ENCODE measurements at regions not wholly inside any gene's neighbourhood (a gene's known extent, or its start where the extent isn't known, plus 50 kb on each side); places are given as distances from the start of the nearest gene placed in this dataset.
A peak's percentile ranks its signal among the peaks of the same experiment; 100 is the strongest.

GRCh38 chr6:3561725-3562124 is 104.9 kb upstream of the SLC22A23 start:
- H3K36me3 ChIP-seq: no peaks in the 10 kb centered on the region
- ATAC-seq (ENCODE audit: insufficient number of reproducible peaks, low FRiP score, low read depth): no peak
- DNase-seq (ENCODE audit: low spot score): no peak
- H3K27me3 ChIP-seq (replicated peaks; ENCODE audit: insufficient read depth): no peaks in the 10 kb centered on the region
- no peak for TF ChIP-seq CTCF (IDR thresholded peaks at IDR 0.05)
- H3K27ac ChIP-seq: peak overlapping the region; percentile 14 to 78
- H3K4me3 ChIP-seq: no peak overlapping the region
- H3K4me1 ChIP-seq (ENCODE audit: control insufficient read depth in 1 of 2, low read depth in 2 of 2): peaks cover 0 to 30% of the 10 kb centered on the region in 2 donors
- H3K9me3 ChIP-seq: no peaks in the 10 kb centered on the region

GRCh38 chr6:3560211-3560610 is 103.4 kb upstream of the SLC22A23 start:
- Histone ChIP-seq H3K9me3 (no peaks in the 10 kb centered on the region), H3K27me3 (replicated peaks; ENCODE audit: insufficient read depth) (no peaks in the 10 kb centered on the region), H3K4me1 (ENCODE audit: control insufficient read depth in 1 of 2, low read depth in 2 of 2) (peaks cover 0 to 30% of the 10 kb centered on the region in 2 donors), H3K4me3 (no peak overlapping the region), H3K36me3 (no peaks in the 10 kb centered on the region), H3K27ac (no peak overlapping the region)
- no peak for ATAC-seq (ENCODE audit: insufficient number of reproducible peaks, low FRiP score, low read depth)
- no peak for TF ChIP-seq CTCF (IDR thresholded peaks at IDR 0.05)
- no peak for DNase-seq (ENCODE audit: low spot score)

DNA sequence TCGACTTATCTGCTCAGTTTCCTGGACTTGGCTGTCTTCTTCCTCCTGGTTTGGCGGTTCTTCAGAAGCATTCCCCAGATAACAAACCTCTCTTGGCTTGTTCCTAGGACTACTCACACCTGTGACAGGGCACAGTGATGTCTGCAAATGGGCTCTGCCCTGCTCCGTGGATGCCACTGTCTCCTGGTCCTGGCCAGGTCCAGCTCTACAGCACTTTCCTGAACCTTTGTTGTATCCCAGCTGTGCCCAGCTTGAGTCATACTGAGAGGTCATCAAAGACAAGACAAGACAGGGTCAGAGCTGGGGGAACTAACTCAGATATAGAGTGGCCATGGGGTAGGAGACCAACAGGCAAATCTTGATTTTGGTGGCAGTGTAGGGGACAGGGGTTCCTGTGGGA is 102.7 kb upstream of the SLC22A23 start:
- ATAC-seq (ENCODE audit: insufficient number of reproducible peaks, low FRiP score, low read depth): no peak

GRCh38 chr6:3557336-3557735 is 100.5 kb upstream of the SLC22A23 start:
- H3K27me3 ChIP-seq (replicated peaks; ENCODE audit: insufficient read depth): no peaks in the 10 kb centered on the region
- no peaks in the 10 kb centered on the region for H3K36me3 ChIP-seq
- no peak overlapping the region for H3K27ac ChIP-seq
- H3K4me1 ChIP-seq (ENCODE audit: control insufficient read depth in 1 of 2, low read depth in 2 of 2): peaks cover 0 to 23% of the 10 kb centered on the region in 2 donors
- no peak for TF ChIP-seq CTCF (IDR thresholded peaks at IDR 0.05)
- DNase-seq (ENCODE audit: low spot score) (no peak), ATAC-seq (ENCODE audit: insufficient number of reproducible peaks, low FRiP score, low read depth) (no peak)
- peaks cover 5% of the 10 kb centered on the region for H3K9me3 ChIP-seq
- no peak overlapping the region for H3K4me3 ChIP-seq

More for the DNA sequence above, 102.7 kb upstream of the SLC22A23 start:
- no peaks in the 10 kb centered on the region for H3K36me3 ChIP-seq
- no peaks in the 10 kb centered on the region for H3K27me3 ChIP-seq (replicated peaks; ENCODE audit: insufficient read depth)
- no peak for DNase-seq (ENCODE audit: low spot score)
- H3K27ac ChIP-seq: no peak overlapping the region
- H3K4me1 ChIP-seq (ENCODE audit: control insufficient read depth in 1 of 2, low read depth in 2 of 2): peaks cover 0 to 30% of the 10 kb centered on the region in 2 donors
- TF ChIP-seq CTCF (IDR thresholded peaks at IDR 0.05): no peak
- H3K9me3 ChIP-seq: no peaks in the 10 kb centered on the region
- H3K4me3 ChIP-seq: no peak overlapping the region

GRCh38 chr6:3553254-3553653 is 96.4 kb upstream of the SLC22A23 start:
- Histone ChIP-seq H3K27ac (no peak overlapping the region), H3K27me3 (replicated peaks; ENCODE audit: insufficient read depth) (no peaks in the 10 kb centered on the region), H3K9me3 (peaks cover 5% of the 10 kb centered on the region), H3K36me3 (no peaks in the 10 kb centered on the region), H3K4me3 (no peak overlapping the region), H3K4me1 (ENCODE audit: control insufficient read depth in 1 of 2, low read depth in 2 of 2) (no peaks in the 10 kb centered on the region)
- ATAC-seq (ENCODE audit: insufficient number of reproducible peaks, low FRiP score, low read depth) (no peak), DNase-seq (ENCODE audit: low spot score) (no peak)
- TF ChIP-seq CTCF (IDR thresholded peaks at IDR 0.05): no peak

Data from thoracic aorta (tissue), 2 donors.